HFFc6 (cell line): ENCODE measurements at regions not wholly inside any gene's neighbourhood (a gene's known extent, or its start where the extent isn't known, plus 50 kb on each side); places are given as distances from the start of the nearest gene placed in this dataset.

Source experiments
- DNase-seq: peaks from one replicate; pipeline ENCODE4 v3.0.0-alpha.2; 2018
- H3K27ac Mint-ChIP-seq: 2 replicates; pipeline ENCODE4 v1.8.0; 2020; ENCODE audit warnings: mild to moderate bottlenecking, mixed read lengths
- H3K27me3 Mint-ChIP-seq: 2 replicates; pipeline ENCODE4 v1.8.0; 2021; ENCODE audit warnings: mild to moderate bottlenecking, moderate library complexity, mixed read lengths; ENCODE audit not compliant: insufficient read depth
- H3K36me3 Mint-ChIP-seq: 2 replicates; pipeline ENCODE4 v1.8.0; 2021; ENCODE audit warnings: low read depth, mixed read lengths
- H3K4me1 Mint-ChIP-seq: 2 replicates; pipeline ENCODE4 v1.8.0; 2020; ENCODE audit warnings: low read depth, mixed read lengths
- H3K4me3 Mint-ChIP-seq: 2 replicates; pipeline ENCODE4 v1.8.0; 2020; ENCODE audit warnings: mild to moderate bottlenecking, moderate library complexity, mixed read lengths
- H3K9me3 Mint-ChIP-seq: 2 replicates; pipeline ENCODE4 v1.8.0; 2020; ENCODE audit warnings: mild to moderate bottlenecking, mixed read lengths
- TF ChIP-seq, protein P1 (sequence below): fragments of 200-600 bp; sonication (generic); IDR thresholded peaks from 2 replicates; pipeline ENCODE4 v1.5.0; 2021; ENCODE audit warnings: antibody characterized with exemption, mild to moderate bottlenecking

DNA sequence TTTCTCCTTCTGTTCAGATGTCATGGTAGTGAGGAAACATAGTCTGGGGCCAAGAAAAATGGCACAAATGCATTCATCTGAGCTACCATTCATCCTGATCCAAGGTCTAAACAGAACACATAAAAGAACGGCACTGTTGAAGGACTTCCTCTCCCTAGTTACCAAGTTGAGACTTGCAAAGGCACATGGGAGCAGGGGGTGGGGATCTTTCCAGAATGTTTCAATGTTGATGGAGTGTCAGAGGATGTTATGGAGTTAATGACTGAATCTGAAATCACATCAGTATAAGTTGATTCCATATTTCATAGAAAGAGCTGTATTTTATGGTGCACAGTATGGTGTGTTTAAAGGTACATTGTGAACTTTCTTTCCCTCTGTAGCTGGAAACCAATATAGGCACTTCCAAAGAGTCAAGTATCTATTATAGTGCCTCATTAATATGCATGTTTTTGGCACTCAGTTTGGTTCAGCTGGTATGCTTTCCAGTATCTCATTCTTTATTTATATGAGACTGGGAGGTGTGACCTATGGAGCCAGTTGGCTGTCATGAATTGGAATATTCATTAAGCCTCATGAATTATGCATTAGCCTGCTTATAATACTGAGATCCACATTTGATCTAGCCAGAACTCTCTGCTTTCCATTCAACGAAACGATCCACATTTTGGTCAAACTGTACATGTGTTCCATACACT lies 603.0 kb downstream of the NR2F1-AS1 start:
- H3K27ac Mint-ChIP-seq, result no peak overlapping the region
- H3K4me1 Mint-ChIP-seq, result no peaks in the 10 kb centered on the region
- H3K4me3 Mint-ChIP-seq, result no peak overlapping the region
- DNase-seq, result no peak
- H3K27me3 Mint-ChIP-seq, result no peaks in the 10 kb centered on the region
- no peaks in the 10 kb centered on the region for H3K36me3 Mint-ChIP-seq
- TF ChIP-seq, protein P1, sequence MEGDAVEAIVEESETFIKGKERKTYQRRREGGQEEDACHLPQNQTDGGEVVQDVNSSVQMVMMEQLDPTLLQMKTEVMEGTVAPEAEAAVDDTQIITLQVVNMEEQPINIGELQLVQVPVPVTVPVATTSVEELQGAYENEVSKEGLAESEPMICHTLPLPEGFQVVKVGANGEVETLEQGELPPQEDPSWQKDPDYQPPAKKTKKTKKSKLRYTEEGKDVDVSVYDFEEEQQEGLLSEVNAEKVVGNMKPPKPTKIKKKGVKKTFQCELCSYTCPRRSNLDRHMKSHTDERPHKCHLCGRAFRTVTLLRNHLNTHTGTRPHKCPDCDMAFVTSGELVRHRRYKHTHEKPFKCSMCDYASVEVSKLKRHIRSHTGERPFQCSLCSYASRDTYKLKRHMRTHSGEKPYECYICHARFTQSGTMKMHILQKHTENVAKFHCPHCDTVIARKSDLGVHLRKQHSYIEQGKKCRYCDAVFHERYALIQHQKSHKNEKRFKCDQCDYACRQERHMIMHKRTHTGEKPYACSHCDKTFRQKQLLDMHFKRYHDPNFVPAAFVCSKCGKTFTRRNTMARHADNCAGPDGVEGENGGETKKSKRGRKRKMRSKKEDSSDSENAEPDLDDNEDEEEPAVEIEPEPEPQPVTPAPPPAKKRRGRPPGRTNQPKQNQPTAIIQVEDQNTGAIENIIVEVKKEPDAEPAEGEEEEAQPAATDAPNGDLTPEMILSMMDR, result no peak
- no peaks in the 10 kb centered on the region for H3K9me3 Mint-ChIP-seq

DNA sequence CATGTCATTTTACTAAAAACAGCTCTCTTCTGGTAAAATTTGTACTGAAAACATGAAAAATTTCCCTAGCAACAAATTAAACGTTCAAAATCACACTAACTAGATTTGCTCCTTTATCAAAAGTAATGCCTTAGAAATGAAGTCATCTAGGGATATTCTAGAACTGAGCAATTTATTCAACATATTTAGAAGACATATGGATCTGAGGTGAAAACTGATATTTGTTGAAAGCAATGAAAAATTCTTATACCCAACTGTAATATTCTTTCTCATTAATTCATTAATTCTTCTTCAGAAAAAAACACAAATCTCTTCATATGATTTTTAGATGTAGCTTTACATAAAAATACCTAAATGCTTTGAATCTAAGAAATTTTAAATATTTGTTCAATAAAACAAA lies 604.9 kb downstream of the NR2F1-AS1 start:
- Mint-ChIP-seq H3K4me1 (no peaks in the 10 kb centered on the region), H3K27ac (no peak overlapping the region), H3K36me3 (no peaks in the 10 kb centered on the region), H3K9me3 (no peaks in the 10 kb centered on the region), H3K27me3 (no peaks in the 10 kb centered on the region), H3K4me3 (no peak overlapping the region)
- TF ChIP-seq, protein P1, result no peak
- no peak for DNase-seq

DNA sequence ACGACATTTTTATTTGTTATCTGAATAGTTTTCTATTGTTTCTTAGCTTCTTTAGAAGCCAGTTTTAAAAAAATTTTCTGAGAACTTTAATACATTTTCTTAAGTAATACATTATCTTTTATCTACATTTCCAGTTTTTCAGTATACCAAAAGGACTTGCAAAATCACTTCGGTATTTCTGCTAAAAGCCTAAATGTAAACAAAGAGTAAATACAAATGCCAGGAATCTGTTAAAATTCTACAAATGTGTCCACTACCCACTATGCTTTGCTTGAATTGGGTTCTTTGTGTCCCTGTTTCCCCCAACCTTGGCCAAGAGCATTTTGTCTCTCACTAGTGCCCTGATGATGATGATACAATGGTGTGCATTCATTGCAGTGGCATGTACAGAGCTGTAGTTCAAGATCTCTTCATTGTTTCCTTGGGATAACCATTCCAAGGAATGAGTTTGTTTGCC lies 611.2 kb downstream of the NR2F1-AS1 start:
- Mint-ChIP-seq H3K27me3 (no peaks in the 10 kb centered on the region), H3K27ac (no peak overlapping the region), H3K4me3 (no peak overlapping the region), H3K36me3 (no peaks in the 10 kb centered on the region), H3K9me3 (no peaks in the 10 kb centered on the region), H3K4me1 (peaks cover 10% of the 10 kb centered on the region)
- DNase-seq, result no peak
- TF ChIP-seq, protein P1, result no peak

DNA sequence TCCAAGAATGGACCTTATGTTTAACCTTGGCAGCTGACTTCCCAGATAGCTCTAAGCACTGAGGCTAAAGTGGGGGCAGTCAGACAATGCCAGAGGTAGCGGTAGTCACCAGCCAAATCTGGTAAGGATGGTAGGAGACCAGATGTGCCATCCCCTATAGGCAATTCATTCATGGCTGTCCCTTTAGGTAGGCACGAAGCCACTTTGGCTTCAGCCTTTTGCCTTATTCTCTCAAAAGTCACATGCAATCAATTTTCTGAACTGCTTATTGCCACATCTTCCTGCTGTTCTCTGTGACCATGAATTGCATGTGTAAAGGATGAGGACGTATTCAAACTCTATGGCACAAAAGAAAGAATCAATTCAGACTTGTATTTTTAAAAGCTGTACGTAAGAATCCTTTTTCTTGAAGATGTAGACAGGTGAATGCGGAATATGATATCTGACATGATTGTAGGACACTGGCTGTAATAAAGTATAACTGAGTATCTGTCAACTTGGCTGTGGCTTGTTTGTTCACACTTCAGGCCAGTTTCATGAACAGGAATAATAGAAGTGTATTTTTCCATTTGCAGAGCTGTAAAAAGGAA lies 611.7 kb downstream of the NR2F1-AS1 start:
- TF ChIP-seq, protein P1, result no peak
- H3K4me1 Mint-ChIP-seq, result peaks cover 10% of the 10 kb centered on the region
- no peak overlapping the region for H3K27ac Mint-ChIP-seq
- no peaks in the 10 kb centered on the region for H3K27me3 Mint-ChIP-seq
- no peaks in the 10 kb centered on the region for H3K36me3 Mint-ChIP-seq
- no peak overlapping the region for H3K4me3 Mint-ChIP-seq
- no peaks in the 10 kb centered on the region for H3K9me3 Mint-ChIP-seq
- no peak for DNase-seq

DNA sequence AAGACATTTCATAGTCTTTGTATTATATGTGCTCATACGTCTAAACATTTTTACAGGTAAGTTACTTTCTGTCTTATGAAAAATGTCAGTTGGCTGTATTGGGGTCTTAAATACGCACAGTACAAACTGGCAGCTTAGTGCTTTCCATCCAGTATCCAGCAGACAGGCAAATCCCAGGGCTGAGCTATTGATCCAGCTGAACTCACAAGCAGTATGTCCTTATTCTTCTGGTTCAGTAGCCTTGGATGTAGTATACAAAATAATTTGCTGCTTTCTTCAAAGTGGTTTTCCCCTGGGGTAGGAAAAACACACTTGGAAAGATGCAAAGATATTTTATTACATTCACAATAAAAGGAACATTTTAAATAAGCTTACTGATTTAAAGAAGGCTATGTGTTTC lies 617.2 kb downstream of the NR2F1-AS1 start:
- DNase-seq, result no peak
- H3K9me3 Mint-ChIP-seq, result no peaks in the 10 kb centered on the region
- TF ChIP-seq, protein P1, result no peak
- H3K4me1 Mint-ChIP-seq, result no peaks in the 10 kb centered on the region
- no peaks in the 10 kb centered on the region for H3K36me3 Mint-ChIP-seq
- H3K27ac Mint-ChIP-seq, result no peak overlapping the region
- no peak overlapping the region for H3K4me3 Mint-ChIP-seq
- peaks cover 5% of the 10 kb centered on the region; the same call in 1 of the 2 replicates for H3K27me3 Mint-ChIP-seq
